GM23338 (cell line): ENCODE measurements at regions not wholly inside any gene's neighbourhood (a gene's known extent, or its start where the extent isn't known, plus 50 kb on each side); places are given as distances from the start of the nearest gene placed in this dataset.

Experiments used
- ATAC-seq: fragments of 200-7000 bp; cut with Tn5 transposase; 3 replicates; pipeline ENCODE4 v1.9.1; 2020
- DNase-seq: peaks from one replicate; pipeline ENCODE4 v3.0.0-alpha.2; 2015; ENCODE audit warnings: low spot score
- H2AFZ ChIP-seq: fragments of 200-600 bp; sonication (generic); 2 replicates; pipeline ENCODE4 v1.8.0; 2016; ENCODE audit warnings: antibody characterized with exemption, mild to moderate bottlenecking, moderate library complexity
- H3F3A ChIP-seq: fragments of 200-600 bp; sonication (generic); replicated peaks from 2 replicates; pipeline ENCODE4 v1.8.0; 2017; ENCODE audit warnings: antibody characterized with exemption, mixed run types, low read depth
- H3K27ac ChIP-seq: fragments of 200-600 bp; sonication (generic); 2 replicates; pipeline ENCODE4 v1.6.1; 2016; ENCODE audit warnings: low read depth
- H3K27me3 ChIP-seq: fragments of 200-600 bp; sonication (generic); 2 replicates; pipeline ENCODE4 v1.8.0; 2016; ENCODE audit warnings: mild to moderate bottlenecking, mixed run types, moderate library complexity; ENCODE audit not compliant: insufficient read depth
- H3K36me3 ChIP-seq: fragments of 200-600 bp; sonication (generic); 2 replicates; pipeline ENCODE4 v1.8.0; 2016; ENCODE audit warnings: mild to moderate bottlenecking; ENCODE audit not compliant: insufficient read depth
- H3K4me1 ChIP-seq: fragments of 200-600 bp; sonication (generic); 2 replicates; pipeline ENCODE4 v1.8.0; 2016; ENCODE audit warnings: mild to moderate bottlenecking, moderate library complexity; ENCODE audit not compliant: insufficient read depth
- H3K4me2 ChIP-seq: fragments of 200-600 bp; sonication (generic); 2 replicates; pipeline ENCODE4 v1.7.1; 2017; ENCODE audit warnings: mixed run types
- H3K4me3 ChIP-seq: fragments of 200-600 bp; sonication (generic); 2 replicates; pipeline ENCODE4 v1.6.1; 2016; ENCODE audit warnings: mixed run types
- H3K79me2 ChIP-seq: fragments of 200-600 bp; sonication (generic); replicated peaks from 2 replicates; pipeline ENCODE4 v1.8.0; 2017; ENCODE audit warnings: mild to moderate bottlenecking; ENCODE audit not compliant: insufficient read depth
- H3K9me2 ChIP-seq: fragments of 200-600 bp; sonication (generic); 2 replicates; pipeline ENCODE4 v1.8.0; 2017; ENCODE audit not compliant: insufficient read depth
- H4K20me1 ChIP-seq: fragments of 200-600 bp; sonication (generic); replicated peaks from 2 replicates; pipeline ENCODE4 v1.8.0; 2017; ENCODE audit warnings: mild to moderate bottlenecking; ENCODE audit not compliant: insufficient read depth
- H3K27ac Mint-ChIP-seq: 2 replicates; pipeline ENCODE4 v1.8.0; 2020; ENCODE audit warnings: inconsistent platforms, mild to moderate bottlenecking, moderate library complexity, mixed read lengths
- H3K27me3 Mint-ChIP-seq: 3 replicates; pipeline ENCODE4 v1.8.0; 2022; ENCODE audit warnings: low read depth, mild to moderate bottlenecking, moderate library complexity, mixed read lengths, inconsistent platforms; ENCODE audit not compliant: insufficient read depth, poor library complexity
- H3K36me3 Mint-ChIP-seq: 3 replicates; pipeline ENCODE4 v1.8.0; 2021; ENCODE audit warnings: low read depth, mild to moderate bottlenecking, inconsistent platforms, moderate library complexity, mixed read lengths
- H3K4me1 Mint-ChIP-seq: 3 replicates; pipeline ENCODE4 v1.8.0; 2020; ENCODE audit warnings: mild to moderate bottlenecking, inconsistent platforms, mixed read lengths
- H3K4me3 Mint-ChIP-seq: 3 replicates; pipeline ENCODE4 v1.8.0; 2021; ENCODE audit warnings: moderate library complexity, mild to moderate bottlenecking, inconsistent platforms, mixed read lengths
- H3K9me3 Mint-ChIP-seq: 3 replicates; pipeline ENCODE4 v1.8.0; 2020; ENCODE audit warnings: moderate library complexity, mild to moderate bottlenecking, inconsistent platforms, mixed read lengths
- EZH2 ChIP-seq: fragments of 200-600 bp; sonication (generic); IDR thresholded peaks from one replicate; pipeline ENCODE4 v1.8.0; 2017; ENCODE audit warnings: antibody characterized with exemption, mild to moderate bottlenecking, low read depth; ENCODE audit not compliant: unreplicated experiment
- JUNB ChIP-seq: IDR thresholded peaks from one replicate; pipeline ENCODE4 v1.6.1; 2016; ENCODE audit warnings: antibody characterized with exemption; ENCODE audit not compliant: unreplicated experiment
- NANOG ChIP-seq: IDR thresholded peaks from 2 replicates; pipeline ENCODE4 v1.6.1; 2016; ENCODE audit warnings: antibody characterized with exemption, borderline replicate concordance
- ZNF114 ChIP-seq: fragments of 250-450 bp; sonication (Bioruptor Pico); IDR thresholded peaks from 2 replicates; pipeline ENCODE4 v1.5.0; 2020; ENCODE audit warnings: mild to moderate bottlenecking, moderate library complexity
- ZNF331 ChIP-seq: fragments of 250-450 bp; sonication (Bioruptor Pico); IDR thresholded peaks from 2 replicates; pipeline ENCODE4 v1.5.0; 2020; ENCODE audit warnings: low read depth, mild to moderate bottlenecking, moderate library complexity
- TF ChIP-seq, protein P1 (sequence below): IDR thresholded peaks from 2 replicates; pipeline ENCODE4 v1.6.1; 2016; ENCODE audit warnings: antibody characterized with exemption
- TF ChIP-seq, protein P2 (sequence below): fragments of 250-450 bp; sonication (Bioruptor Pico); IDR thresholded peaks from 2 replicates; pipeline ENCODE4 v1.5.0; 2020; ENCODE audit warnings: mild to moderate bottlenecking, moderate library complexity

DNA sequence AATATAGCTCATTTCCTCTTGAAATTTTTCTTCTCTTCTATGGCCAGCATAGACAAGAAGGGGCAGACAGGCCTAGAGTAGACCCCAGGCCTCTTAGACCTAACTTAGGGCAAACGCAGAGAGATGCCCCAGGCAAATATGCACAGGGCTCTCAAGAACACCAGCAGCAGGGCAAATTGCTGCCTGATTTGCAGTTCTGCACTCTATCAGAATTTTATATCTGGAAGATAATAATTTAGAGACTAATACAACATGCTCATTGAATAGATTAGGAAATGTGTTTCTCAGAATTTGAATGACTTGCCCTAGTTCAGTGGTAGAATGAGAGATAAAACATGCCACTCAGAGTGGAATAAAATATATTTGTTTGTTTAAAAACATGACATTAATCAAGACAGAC is 200.4 kb upstream of the ADGRL2 start (continued):
- no peak for TF ChIP-seq EZH2
- TF ChIP-seq ZNF331 (CRISPR knock-in tag) = no peak
- TF ChIP-seq, protein P1, sequence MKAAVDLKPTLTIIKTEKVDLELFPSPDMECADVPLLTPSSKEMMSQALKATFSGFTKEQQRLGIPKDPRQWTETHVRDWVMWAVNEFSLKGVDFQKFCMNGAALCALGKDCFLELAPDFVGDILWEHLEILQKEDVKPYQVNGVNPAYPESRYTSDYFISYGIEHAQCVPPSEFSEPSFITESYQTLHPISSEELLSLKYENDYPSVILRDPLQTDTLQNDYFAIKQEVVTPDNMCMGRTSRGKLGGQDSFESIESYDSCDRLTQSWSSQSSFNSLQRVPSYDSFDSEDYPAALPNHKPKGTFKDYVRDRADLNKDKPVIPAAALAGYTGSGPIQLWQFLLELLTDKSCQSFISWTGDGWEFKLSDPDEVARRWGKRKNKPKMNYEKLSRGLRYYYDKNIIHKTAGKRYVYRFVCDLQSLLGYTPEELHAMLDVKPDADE = no peak
- no peak for TF ChIP-seq NANOG
- TF ChIP-seq JUNB = no peak

DNA sequence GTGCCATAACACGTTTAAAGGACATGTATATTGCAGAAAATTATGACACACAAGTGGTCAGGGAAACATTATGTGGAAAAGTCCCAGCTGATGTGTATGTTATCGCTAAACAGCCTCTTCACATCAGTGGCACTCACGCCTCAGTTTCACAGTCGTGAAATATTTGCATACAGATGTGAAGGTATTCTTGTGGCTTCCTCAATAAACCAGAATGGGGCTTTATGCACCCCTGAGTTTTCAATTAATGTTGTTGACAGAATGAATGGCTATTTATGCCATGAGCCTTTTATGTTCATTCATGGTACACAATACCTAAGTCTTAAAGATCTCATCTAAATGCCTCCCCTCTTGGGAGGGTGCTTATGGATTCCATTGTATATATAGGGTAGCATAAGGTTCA is 202.1 kb upstream of the ADGRL2 start:
- no peak for DNase-seq
- Mint-ChIP-seq H3K4me1 (peaks cover 11% of the 10 kb centered on the region), H3K27ac (no peak overlapping the region), H3K9me3 (no peaks in the 10 kb centered on the region), H3K27me3 (no peaks in the 10 kb centered on the region), H3K36me3 (no peaks in the 10 kb centered on the region), H3K4me3 (no peak overlapping the region)
- H4K20me1 ChIP-seq = no peaks in the 10 kb centered on the region
- no peaks in the 10 kb centered on the region for H3K9me2 ChIP-seq
- H3K4me2 ChIP-seq = no peak overlapping the region
- H3K4me3 ChIP-seq = no peak overlapping the region
- H3K4me1 ChIP-seq = peaks cover 12% of the 10 kb centered on the region
- TF ChIP-seq, protein P1 = no peak
- TF ChIP-seq ZNF114 (CRISPR knock-in tag) = no peak
- TF ChIP-seq, protein P2, sequence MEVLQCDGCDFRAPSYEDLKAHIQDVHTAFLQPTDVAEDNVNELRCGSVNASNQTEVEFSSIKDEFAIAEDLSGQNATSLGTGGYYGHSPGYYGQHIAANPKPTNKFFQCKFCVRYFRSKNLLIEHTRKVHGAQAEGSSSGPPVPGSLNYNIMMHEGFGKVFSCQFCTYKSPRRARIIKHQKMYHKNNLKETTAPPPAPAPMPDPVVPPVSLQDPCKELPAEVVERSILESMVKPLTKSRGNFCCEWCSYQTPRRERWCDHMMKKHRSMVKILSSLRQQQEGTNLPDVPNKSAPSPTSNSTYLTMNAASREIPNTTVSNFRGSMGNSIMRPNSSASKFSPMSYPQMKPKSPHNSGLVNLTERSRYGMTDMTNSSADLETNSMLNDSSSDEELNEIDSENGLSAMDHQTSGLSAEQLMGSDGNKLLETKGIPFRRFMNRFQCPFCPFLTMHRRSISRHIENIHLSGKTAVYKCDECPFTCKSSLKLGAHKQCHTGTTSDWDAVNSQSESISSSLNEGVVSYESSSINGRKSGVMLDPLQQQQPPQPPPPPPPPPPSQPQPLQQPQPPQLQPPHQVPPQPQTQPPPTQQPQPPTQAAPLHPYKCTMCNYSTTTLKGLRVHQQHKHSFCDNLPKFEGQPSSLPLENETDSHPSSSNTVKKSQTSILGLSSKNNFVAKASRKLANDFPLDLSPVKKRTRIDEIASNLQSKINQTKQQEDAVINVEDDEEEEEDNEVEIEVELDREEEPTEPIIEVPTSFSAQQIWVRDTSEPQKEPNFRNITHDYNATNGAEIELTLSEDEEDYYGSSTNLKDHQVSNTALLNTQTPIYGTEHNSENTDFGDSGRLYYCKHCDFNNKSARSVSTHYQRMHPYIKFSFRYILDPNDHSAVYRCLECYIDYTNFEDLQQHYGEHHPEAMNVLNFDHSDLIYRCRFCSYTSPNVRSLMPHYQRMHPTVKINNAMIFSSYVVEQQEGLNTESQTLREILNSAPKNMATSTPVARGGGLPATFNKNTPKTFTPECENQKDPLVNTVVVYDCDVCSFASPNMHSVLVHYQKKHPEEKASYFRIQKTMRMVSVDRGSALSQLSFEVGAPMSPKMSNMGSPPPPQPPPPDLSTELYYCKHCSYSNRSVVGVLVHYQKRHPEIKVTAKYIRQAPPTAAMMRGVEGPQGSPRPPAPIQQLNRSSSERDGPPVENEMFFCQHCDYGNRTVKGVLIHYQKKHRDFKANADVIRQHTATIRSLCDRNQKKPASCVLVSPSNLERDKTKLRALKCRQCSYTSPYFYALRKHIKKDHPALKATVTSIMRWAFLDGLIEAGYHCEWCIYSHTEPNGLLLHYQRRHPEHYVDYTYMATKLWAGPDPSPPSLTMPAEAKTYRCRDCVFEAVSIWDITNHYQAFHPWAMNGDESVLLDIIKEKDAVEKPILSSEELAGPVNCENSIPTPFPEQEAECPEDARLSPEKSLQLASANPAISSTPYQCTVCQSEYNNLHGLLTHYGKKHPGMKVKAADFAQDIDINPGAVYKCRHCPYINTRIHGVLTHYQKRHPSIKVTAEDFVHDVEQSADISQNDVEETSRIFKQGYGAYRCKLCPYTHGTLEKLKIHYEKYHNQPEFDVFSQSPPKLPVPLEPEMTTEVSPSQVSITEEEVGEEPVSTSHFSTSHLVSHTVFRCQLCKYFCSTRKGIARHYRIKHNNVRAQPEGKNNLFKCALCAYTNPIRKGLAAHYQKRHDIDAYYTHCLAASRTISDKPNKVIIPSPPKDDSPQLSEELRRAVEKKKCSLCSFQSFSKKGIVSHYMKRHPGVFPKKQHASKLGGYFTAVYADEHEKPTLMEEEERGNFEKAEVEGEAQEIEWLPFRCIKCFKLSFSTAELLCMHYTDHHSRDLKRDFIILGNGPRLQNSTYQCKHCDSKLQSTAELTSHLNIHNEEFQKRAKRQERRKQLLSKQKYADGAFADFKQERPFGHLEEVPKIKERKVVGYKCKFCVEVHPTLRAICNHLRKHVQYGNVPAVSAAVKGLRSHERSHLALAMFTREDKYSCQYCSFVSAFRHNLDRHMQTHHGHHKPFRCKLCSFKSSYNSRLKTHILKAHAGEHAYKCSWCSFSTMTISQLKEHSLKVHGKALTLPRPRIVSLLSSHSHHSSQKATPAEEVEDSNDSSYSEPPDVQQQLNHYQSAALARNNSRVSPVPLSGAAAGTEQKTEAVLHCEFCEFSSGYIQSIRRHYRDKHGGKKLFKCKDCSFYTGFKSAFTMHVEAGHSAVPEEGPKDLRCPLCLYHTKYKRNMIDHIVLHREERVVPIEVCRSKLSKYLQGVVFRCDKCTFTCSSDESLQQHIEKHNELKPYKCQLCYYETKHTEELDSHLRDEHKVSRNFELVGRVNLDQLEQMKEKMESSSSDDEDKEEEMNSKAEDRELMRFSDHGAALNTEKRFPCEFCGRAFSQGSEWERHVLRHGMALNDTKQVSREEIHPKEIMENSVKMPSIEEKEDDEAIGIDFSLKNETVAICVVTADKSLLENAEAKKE (CRISPR knock-in tag) = no peak
- no peaks in the 10 kb centered on the region for H3F3A ChIP-seq
- H3K36me3 ChIP-seq = no peaks in the 10 kb centered on the region
- no peaks in the 10 kb centered on the region for H3K79me2 ChIP-seq
- ATAC-seq = no peak
- H2AFZ ChIP-seq = no peak overlapping the region
- no peaks in the 10 kb centered on the region for H3K27me3 ChIP-seq
- no peak overlapping the region for H3K27ac ChIP-seq
